ENCODE measurements at regions not wholly inside any gene's neighbourhood (a gene's known extent, or its start where the extent isn't known, plus 50 kb on each side); places are given as distances from the start of the nearest gene placed in this dataset.
A peak's percentile ranks its signal among the peaks of the same experiment; 100 is the strongest.

DNA sequence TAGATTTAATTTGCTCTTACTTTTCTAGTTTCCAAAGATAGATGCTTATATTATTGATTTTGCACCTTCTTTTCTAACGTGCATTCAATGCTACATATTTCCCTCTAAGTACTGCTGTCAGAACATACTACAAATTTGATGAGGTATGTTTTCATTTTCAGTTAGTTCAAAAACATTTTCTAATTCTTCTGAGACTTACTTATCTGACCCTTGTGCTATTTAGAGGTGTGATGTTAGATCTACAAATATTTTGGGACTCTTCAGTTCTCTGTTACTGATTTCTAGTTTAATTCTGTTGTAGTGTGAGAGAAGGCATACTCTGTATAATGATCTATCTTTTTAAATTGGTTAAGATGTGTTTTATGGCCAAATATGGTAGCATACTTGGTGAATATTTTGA, 97.8 kb upstream of the TMEM168 start:
- no peak for DNase-seq (ENCODE audit: low spot score)
- ATAC-seq, result no peak

DNA sequence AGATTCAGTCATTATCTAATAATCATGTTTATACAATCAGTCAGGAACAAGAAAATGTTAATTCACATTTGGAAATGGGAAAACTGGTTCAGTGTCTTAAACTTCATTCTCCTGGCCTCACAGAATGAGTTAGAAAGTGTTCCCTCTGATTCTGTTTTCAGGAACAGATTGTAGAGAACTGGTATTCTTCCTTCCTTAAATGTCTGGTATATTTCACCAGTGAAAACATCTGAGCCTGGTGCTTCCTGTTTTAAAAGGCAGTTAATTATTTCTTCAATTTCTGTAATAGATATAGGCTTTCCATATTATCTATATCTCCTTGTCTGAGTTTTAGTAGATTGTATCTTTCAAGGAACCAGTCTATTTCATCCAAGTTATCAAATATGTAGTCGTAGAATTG, 97.1 kb upstream of the TMEM168 start:
- ATAC-seq, result no peak
- no peak for DNase-seq (ENCODE audit: low spot score)

DNA sequence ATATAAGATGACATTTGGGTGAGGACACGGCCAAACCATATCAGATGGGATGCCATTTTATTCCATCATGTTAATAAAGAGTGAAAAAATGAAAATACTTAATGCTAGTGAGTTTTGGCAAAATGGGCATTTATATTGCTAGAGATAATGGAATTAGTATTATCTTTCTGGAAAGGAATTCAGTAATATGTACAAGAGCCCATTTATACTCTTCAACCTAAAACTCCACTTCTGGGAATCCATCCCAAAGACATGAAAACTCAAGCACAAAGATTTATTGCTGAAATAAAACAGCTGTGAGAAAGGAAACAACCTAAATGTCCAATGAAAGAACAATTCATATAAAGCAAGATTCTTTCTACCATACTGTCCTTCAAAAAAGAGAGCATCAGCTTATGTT, 96.0 kb upstream of the TMEM168 start:
- ATAC-seq (no peak), DNase-seq (ENCODE audit: low spot score) (no peak)

DNA sequence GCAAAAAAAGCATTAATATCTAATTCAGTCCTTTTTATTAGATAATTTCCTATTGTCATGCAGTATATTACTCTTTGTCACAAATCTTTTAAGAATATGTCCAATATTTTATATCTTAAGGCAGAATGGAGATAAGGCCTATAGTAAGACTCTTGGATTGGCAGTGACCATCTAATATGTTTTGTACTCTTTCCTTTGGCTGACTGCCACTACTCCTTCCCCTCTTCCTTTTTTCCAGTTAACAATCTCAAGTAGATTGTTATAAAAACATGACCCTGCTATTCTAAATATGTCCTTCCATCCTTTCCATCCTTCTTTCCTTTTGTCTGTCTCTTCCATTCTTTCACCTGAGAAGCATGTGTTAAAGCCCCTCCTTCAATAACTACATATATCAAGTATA, 92.8 kb upstream of the TMEM168 start:
- ATAC-seq (no peak), DNase-seq (ENCODE audit: low spot score) (no peak)

DNA sequence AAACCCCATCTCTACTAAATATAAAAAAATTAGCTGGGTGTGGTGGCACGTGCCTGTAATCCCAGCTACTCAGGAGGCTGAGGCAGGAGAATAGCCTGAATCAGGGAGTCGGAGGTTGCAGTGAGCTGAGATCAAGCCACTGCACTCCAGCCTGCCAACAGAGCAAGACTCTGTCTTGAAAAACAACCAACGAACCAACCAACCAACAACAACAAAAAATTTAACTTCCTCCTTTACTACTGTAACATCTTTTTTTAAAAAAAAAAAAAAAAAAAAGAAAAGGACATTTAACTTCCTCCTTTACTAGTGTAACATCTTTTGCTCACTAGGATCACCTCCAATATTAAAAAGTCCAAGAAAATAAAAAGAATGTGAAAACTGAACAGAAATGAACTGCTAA, 92.3 kb upstream of the TMEM168 start:
- DNase-seq (ENCODE audit: low spot score) (no peak), ATAC-seq (no peak)

DNA sequence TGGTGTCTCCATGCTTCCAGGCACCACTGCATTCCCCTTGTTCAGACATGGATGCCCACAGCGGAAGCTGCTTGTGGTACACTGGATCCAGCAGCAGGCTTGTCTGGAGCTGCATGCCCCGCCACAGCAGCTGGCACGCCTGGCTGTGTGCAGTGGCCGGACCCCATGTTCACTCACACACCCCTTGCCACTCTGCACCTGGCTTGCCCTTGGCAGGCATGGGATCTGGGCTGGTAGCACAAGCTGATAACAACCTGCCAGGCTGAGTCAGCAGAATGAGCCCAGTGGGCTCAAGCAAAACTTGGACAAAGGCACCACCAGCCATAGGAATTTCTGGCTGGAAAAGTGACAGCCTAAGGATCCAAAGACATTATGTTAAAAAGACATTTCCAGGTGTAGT, 91.8 kb upstream of the TMEM168 start:
- ATAC-seq (no peak), DNase-seq (ENCODE audit: low spot score) (no peak)

DNA sequence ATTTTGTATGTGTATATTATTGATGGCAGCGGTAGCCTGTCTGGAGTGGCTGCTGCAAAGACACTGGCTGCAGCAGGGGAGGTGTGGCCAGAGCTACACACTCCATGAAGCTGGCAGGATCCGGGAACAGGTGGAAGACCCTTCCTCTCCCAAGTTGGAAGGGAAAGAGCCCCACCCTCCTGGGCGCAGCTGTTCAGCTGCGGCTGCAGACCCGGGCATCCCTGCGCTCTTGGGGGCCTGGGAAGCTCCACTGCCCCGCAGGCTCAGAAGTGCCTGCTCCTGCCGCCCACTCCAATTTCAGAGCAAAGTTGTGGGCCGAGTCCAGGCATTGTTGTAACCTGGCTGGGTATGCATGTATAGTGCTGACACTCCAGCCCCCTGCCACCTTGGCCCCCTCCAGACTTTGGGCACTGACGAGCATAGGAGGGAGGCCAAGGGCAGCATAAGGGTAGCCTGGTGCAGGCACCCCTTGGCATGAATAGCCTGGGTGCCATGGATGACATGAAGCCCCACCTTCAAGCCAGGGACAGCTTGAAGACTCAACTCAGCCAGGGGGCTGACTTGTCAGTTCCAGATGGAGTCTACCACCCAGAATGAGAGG, 90.7 kb upstream of the TMEM168 start:
- ATAC-seq (no peak), DNase-seq (ENCODE audit: low spot score) (no peak)

DNA sequence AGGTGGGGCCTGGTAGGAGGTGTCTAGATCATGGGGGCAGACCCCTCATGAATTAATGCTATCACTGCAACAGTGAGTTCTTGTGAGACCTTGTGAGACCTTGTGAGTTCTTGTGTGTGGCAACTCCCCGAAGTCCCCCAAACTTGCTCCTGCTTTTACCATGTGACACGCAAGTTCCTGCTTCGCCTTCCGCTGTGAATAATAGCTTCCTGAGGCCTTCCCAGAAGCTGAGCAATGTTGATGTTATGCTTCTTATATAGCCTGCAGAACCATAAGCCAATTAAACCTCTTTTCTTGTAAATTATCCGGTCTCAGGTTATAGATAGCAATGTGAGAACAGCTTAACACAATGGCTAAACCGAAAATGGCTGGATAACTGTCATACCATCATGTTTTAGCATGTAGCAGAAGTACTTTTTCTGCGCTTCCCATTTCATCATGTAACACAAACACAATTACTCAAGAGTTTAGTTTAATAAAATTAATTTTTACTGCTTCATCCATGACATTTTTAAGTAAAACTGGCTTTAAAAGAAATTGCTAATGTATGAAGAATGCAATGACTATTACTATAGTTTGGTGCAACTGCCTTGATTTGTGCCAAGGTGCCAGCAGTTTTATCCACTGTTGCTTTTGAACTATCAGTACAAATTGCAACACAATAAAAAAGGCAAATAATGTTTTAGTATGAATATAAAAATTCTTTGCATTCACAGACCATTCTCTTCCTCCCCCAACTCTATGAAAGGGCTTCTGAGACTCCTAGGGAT, 87.7 kb upstream of the TMEM168 start:
- DNase-seq (ENCODE audit: low spot score), result no peak
- no peak for ATAC-seq

DNA sequence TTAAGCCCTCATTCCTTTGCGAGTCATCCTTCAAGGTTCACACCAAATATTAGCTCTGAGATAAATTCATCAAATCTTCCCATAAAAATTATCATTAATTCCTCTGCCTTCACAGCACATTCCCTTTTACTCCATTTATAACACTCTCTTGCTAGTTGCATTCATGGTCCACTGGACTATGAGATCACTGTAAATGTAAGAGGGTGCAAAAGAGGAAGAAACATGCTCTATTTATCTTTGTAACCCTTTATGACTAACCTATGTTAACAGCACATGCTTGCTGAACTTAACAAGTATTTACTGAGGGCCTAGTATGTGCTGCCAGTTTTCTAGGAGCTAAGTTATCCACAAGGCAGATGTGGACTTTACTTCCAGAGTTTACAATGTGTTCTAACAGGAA, 86.7 kb upstream of the TMEM168 start:
- ATAC-seq (no peak), DNase-seq (ENCODE audit: low spot score) (no peak)

DNA sequence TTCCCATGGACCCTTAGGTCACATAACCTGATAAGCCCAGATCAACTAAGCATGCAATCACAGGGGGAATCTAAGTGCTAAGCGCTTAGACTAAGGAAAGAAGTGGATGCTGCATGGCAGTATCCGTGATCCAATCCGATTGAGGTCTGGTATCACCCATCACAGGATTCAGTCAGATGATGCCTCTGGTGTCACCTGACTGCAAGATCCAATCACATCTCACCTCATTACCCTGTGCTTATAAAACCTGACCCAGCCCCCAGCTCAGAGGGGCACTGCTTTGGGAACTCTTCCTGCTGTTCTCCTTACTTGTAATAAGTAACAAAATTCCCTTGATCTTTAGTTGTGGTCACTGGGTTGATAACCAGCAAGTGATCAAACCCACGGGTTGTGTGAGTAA, 84.7 kb upstream of the TMEM168 start:
- DNase-seq (ENCODE audit: low spot score), result no peak
- no peak for ATAC-seq

DNA sequence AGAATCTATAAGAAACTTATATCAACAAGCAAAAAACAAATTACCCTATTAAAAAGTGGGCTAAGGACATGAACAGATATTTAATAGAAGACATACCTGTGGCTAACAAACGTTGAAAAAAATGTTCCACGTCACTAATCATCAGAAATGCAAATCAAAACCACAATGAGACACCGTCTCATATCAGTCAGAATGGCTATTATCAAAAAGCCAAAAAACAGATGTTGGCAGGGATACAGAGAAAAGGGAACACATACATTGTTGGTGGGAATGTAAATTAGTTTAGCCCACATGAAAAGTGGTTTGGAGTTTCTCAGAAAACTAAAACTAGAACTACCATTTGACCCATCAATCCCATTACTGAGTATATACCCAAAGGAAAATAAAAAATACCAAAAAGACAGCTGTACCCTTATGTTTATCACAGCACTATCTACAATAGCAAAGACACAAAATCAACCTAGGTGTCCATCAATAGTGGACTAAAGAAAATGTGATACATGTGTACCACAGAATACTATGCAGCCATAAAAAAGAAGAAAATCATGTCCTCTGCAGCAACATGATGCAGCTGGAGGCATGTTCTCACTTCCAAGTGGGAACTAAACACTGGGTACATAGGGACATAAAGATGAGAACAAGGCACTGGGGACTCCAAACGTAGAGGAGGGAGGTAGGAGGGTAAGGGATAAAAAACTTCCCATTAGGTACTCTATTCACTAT, 83.8 kb upstream of the TMEM168 start:
- no peak for DNase-seq (ENCODE audit: low spot score)
- no peak for ATAC-seq

DNA sequence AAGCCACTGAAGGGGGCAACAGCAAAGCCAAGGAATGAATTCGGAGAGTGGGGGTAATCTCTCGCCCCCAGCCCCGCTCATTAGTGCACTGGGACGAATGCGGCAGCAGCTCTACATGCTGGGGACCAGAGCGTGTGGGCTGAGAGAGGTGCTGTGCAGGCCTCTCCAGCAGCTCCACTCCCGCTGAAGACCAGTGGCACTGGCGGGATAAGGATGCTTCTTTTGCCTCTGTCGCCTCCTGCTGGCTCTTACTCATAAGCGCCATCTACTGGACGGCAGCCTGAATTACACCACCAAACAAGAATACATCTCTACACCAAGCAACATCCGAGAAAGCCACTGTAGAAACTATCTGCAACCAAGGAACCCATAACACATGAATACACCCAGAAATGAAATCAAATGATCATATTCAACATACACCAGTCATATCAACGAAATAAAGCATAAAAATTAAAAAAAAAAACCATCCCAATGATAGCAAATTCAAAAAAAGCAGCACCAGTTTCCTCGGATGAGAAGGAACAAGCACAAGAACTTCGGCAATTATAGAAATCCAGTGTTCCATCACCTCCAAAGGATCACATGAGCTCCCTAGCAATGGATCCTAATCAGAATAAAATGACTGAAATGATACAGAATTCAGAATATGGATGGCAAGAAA, 79.0 kb upstream of the TMEM168 start:
- DNase-seq (ENCODE audit: low spot score) (no peak), ATAC-seq (peak; percentile 81)

DNA sequence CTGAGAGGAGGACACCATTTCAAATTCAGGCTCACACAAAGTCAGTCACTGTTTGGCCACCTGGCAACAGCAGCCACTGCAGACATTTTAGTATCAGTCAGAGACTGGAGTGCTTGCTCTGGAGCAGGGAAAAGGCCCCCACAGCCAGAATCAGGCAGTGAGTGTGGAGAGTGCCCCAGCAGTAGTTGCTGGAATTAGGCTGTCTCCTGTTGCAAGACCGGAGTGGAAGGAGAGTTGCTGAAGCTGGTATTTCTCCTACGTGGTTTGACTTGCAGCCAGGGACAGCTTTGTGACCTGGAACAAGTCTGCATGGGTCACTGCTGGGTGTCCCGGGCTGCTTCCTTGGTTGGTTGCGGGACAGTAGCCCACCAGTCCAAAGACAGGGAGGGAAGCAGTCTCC, 78.4 kb upstream of the TMEM168 start:
- DNase-seq (ENCODE audit: low spot score) (no peak), ATAC-seq (peak; percentile 40)

DNA sequence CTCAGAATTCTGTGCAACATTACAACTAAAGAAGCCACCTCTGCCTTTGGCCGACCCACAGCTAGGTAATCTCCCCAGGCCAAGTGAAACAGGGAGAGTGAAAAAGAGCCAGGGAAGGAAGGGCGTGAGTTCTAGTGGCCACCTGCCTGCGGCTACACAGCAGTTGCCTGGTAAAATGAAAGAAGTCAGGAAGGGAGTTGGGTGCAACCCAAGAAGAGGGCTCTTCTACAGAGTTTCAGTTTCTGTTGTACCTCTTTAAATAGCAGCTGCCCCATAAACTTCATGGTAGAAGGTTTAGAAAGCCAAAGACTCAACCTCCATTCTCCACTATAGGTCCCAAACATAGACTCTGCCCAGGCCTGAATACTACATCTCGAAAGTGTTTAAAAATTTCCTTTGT, 76.2 kb upstream of the TMEM168 start:
- ATAC-seq, result no peak

DNA sequence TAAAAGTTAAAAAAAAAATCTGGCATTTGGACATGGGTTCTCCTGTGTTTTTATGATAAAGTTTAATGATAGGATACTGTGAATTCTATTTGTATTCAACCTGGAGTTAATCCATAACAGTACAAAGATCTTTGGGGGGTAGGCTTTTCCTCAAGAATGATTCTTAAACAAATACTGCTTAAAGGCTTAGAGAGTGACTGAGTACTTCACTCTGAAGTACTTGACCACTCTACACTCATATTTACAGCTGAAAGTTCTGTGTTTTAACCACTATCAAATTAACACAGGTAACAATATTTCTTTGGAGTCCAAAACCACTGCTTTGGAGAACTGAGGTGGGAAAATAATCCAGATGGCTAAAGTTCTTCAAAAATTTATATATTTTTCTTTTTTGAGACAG, 74.2 kb upstream of the TMEM168 start:
- DNase-seq (ENCODE audit: low spot score) (no peak), ATAC-seq (no peak)

More for the DNA sequence above, 76.2 kb upstream of the TMEM168 start:
- DNase-seq (ENCODE audit: low spot score), result no peak

DNA sequence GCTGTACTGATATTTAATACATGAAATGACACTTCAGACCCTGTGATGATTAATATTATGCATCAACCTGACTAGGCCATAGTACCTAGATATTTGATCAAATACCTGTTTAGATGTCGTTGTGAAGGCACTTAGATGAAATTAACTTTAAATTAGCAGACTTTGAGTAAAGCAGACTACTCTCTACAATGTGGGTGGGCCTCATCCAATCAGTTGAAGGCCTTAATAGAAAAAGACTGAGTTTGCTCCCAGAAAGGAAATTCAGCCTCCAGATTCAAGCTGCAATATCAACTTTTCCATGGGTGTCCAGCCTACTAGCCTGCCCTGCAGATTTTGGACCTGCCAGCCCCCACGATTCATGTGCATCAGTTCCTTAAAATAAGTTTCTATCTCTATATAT, 68.6 kb upstream of the TMEM168 start:
- DNase-seq (ENCODE audit: low spot score), result no peak
- ATAC-seq, result no peak

DNA sequence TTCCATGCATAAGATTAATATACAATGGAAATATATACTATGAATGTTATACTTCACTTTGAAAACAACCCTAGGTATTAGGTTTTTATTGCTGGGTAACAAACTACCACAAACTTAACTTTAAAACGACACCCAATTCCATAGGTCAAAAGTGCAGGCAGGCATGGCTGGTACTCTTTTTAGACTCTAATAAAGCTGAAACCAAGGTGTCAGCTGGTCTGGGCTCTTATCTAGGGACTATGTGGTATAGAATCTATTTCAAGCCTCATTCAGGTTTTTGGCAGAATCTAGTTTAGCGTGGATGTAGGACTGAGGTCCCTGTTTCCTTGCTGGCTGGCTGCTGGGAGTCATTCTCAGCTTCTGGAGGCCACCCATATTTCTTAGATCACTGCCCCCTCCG, 65.0 kb upstream of the TMEM168 start:
- ATAC-seq (no peak), DNase-seq (ENCODE audit: low spot score) (no peak)

DNA sequence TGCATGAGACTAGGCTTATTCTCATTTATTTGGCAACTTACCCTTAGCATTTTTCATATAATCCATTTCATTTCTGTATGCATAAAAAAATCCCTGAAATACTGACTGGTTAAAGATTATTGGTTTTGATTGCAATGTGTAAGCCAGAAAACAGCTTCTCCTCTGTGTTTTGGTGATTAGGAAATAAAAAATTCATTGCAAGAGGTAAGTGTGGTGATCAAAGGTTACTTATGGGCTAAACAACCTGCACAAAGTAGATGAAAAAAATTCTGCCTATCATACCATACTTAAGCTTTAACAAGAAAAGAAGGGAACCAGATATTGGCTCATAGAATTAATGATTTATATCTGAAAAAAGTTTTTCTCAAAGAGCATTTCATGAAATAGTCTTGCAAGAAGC, 64.0 kb upstream of the TMEM168 start:
- DNase-seq (ENCODE audit: low spot score) (no peak), ATAC-seq (peak; percentile 85)

DNA sequence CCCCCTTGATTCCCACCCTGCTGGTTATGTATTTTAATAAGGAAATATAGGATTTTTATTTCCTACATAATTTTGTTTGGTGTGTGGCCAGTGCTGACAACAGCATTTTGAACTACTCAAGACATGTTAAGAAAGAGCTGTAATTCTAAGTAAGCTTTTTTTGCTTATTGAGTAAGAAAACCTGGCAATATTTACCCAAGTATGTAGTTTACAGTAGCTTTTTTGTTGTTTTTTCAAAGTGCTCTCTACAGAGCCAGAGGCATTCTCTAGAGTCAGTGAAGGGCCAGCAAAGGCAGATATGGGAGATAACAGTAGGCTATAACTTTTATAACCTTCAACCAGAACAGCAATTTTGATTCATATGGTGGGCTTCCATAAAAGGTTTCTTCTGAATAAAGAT, 63.2 kb upstream of the TMEM168 start:
- ATAC-seq (no peak), DNase-seq (ENCODE audit: low spot score) (no peak)

DNA sequence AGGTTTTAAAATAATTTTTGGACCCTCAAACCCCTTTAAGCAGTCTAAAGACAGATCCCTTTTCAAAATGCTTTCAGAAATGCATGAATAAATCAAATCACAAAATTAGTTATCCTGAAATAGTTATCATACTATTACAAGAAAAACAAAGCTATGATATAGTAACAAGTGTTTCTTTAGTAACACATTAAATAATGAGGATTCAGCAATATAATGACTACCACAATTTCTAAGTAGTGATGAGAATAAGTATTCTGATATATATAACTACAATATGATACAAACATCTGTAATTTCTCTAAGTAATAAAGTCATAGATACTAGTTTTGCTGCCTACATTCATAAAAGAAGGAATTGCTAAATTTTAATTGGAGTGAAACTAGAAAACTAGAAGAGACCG, 53.0 kb upstream of the TMEM168 start:
- DNase-seq (ENCODE audit: low spot score) (no peak), ATAC-seq (no peak)
